ENCODE measurements at regions not wholly inside any gene's neighbourhood (a gene's known extent, or its start where the extent isn't known, plus 50 kb on each side); places are given as distances from the start of the nearest gene placed in this dataset.
A peak's percentile ranks its signal among the peaks of the same experiment; 100 is the strongest.
"Not testable (repeated sequence)": the region's sequence is repeated elsewhere in the genome, so short reads cannot be mapped to it uniquely, and the experiment has no call there.

GRCh38 chr1:181173761-181174447 lies 85.4 kb downstream of the IER5 start:
- no peak for DNase-seq

GRCh38 chr1:181174861-181175260 lies 86.4 kb downstream of the IER5 start:
- DNase-seq = no peak

- no peak for DNase-seq
These were observed 86.9 kb downstream of the IER5 start for GRCh38 chr1:181175356-181175910.

GRCh38 chr1:181175955-181176354 lies 87.5 kb downstream of the IER5 start:
- DNase-seq = no peak

GRCh38 chr1:181178241-181178879 lies 89.9 kb downstream of the IER5 start:
- DNase-seq = no peak

GRCh38 chr1:181179279-181179986 lies 90.9 kb downstream of the IER5 start:
- DNase-seq = no peak

GRCh38 chr1:181179987-181180365 lies 91.5 kb downstream of the IER5 start:
- DNase-seq = peak; percentile 52

- no peak for DNase-seq
These were observed 92.0 kb downstream of the IER5 start for GRCh38 chr1:181180407-181181031.

- DNase-seq = no peak
These were observed 93.5 kb downstream of the IER5 start for GRCh38 chr1:181181792-181182585.

GRCh38 chr1:181184621-181185020 lies 96.1 kb downstream of the IER5 start:
- no peak for DNase-seq

GRCh38 chr1:181185461-181185860 lies 97.0 kb downstream of the IER5 start:
- DNase-seq = no peak

- not testable (repeated sequence) for DNase-seq
These were observed 97.6 kb downstream of the IER5 start for GRCh38 chr1:181186133-181186532.

- DNase-seq = no peak
These were observed 99.0 kb downstream of the IER5 start for GRCh38 chr1:181187337-181188126.

- no peak for DNase-seq
These were observed 100.7 kb downstream of the IER5 start for GRCh38 chr1:181189245-181189644.

GRCh38 chr1:181189691-181190363 lies 101.3 kb downstream of the IER5 start:
- DNase-seq = peak; percentile 90

- DNase-seq = no peak
These were observed 102.0 kb downstream of the IER5 start for GRCh38 chr1:181190364-181191035.

GRCh38 chr1:181191494-181192040 lies 103.1 kb downstream of the IER5 start:
- DNase-seq = no peak

GRCh38 chr1:181192316-181192715 lies 103.8 kb downstream of the IER5 start:
- DNase-seq = no peak

GRCh38 chr1:181202986-181203555 lies 114.6 kb downstream of the IER5 start:
- no peak for DNase-seq

- no peak for DNase-seq
These were observed 116.0 kb downstream of the IER5 start for GRCh38 chr1:181204530-181204929.
